GM18870 (cell line): ENCODE measurements at regions not wholly inside any gene's neighbourhood (a gene's known extent, or its start where the extent isn't known, plus 50 kb on each side); places are given as distances from the start of the nearest gene placed in this dataset.
A peak's percentile ranks its signal among the peaks of the same experiment; 100 is the strongest.
"Not testable (repeated sequence)": the region's sequence is repeated elsewhere in the genome, so short reads cannot be mapped to it uniquely, and the experiment has no call there.

Experiments
- ATAC-seq: cut with Tn5 transposase; IDR thresholded peaks from one replicate; pipeline ENCODE4 v1.9.1; 2021; ENCODE audit warnings: moderate library complexity; ENCODE audit not compliant: unreplicated experiment

GRCh38 chr5:110865400-110866094 is 126.7 kb downstream of the SLC25A46 start:
- ATAC-seq: peak; percentile 59

- ATAC-seq: no peak
These were observed 131.1 kb downstream of the SLC25A46 start for GRCh38 chr5:110869927-110870326.

- ATAC-seq: no peak
These were observed 133.4 kb downstream of the SLC25A46 start for GRCh38 chr5:110872200-110872599.

GRCh38 chr5:110872963-110873362 is 134.2 kb downstream of the SLC25A46 start:
- no peak for ATAC-seq

GRCh38 chr5:110873773-110874437 is 135.1 kb downstream of the SLC25A46 start:
- no peak for ATAC-seq

GRCh38 chr5:110875115-110875514 is 136.3 kb downstream of the SLC25A46 start:
- not testable (repeated sequence) for ATAC-seq

GRCh38 chr5:110878115-110878514 is 139.3 kb downstream of the SLC25A46 start:
- ATAC-seq: no peak

- ATAC-seq: no peak
These were observed 140.9 kb downstream of the SLC25A46 start for GRCh38 chr5:110879675-110880074.

GRCh38 chr5:110880413-110880812 is 141.6 kb downstream of the SLC25A46 start:
- ATAC-seq: no peak

- ATAC-seq: no peak
These were observed 145.2 kb downstream of the SLC25A46 start for GRCh38 chr5:110884005-110884404.

GRCh38 chr5:110887170-110887569 is 148.4 kb downstream of the SLC25A46 start:
- ATAC-seq: not testable (repeated sequence)

GRCh38 chr5:110893854-110894483 is 155.2 kb downstream of the SLC25A46 start:
- not testable (repeated sequence) for ATAC-seq

- no peak for ATAC-seq
These were observed 156.0 kb downstream of the SLC25A46 start for GRCh38 chr5:110894805-110895204.

- ATAC-seq: no peak
These were observed 158.1 kb downstream of the SLC25A46 start for GRCh38 chr5:110896901-110897300.

- ATAC-seq: peak; percentile 89
These were observed 161.0 kb downstream of the SLC25A46 start for GRCh38 chr5:110899566-110900412.

- peak; percentile 39 for ATAC-seq
These were observed 162.0 kb downstream of the SLC25A46 start for GRCh38 chr5:110900829-110901228.

- no peak for ATAC-seq
These were observed 165.2 kb downstream of the SLC25A46 start for GRCh38 chr5:110903966-110904365.

- no peak for ATAC-seq
These were observed 162.7 kb upstream of the TSLP start for GRCh38 chr5:110908848-110909247.

- ATAC-seq: no peak
These were observed 162.1 kb upstream of the TSLP start for GRCh38 chr5:110909415-110909814.

GRCh38 chr5:110909950-110910349 is 161.6 kb upstream of the TSLP start:
- no peak for ATAC-seq

GRCh38 chr5:110913221-110913620 is 158.3 kb upstream of the TSLP start:
- ATAC-seq: no peak
